ENCODE measurements at regions not wholly inside any gene's neighbourhood (a gene's known extent, or its start where the extent isn't known, plus 50 kb on each side); places are given as distances from the start of the nearest gene placed in this dataset.

GRCh38 chr13:73938372-73939070 lies 195.7 kb downstream of the KLF12 start:
- TF ChIP-seq CTCF (IDR thresholded peaks at IDR 0.05; ENCODE audit: insufficient read depth, low read depth, low read length) (no peak), EZH2 (IDR thresholded peaks at IDR 0.05; ENCODE audit: insufficient read depth, low read length) (no peak)
